Kidney (tissue), 13 donors: ENCODE measurements at regions not wholly inside any gene's neighbourhood (a gene's known extent, or its start where the extent isn't known, plus 50 kb on each side); places are given as distances from the start of the nearest gene placed in this dataset.

Source experiments
- DNase-seq, 5 donors: peaks; one replicate each; pipeline ENCODE4 v3.0.0-alpha.2; 2013 to 2020
- FAIRE-seq: peaks from 2 replicates; lab custom pipeline; 2012; peaks lifted over from hg19 to GRCh38; lab: Jason Lieb, UNC
- H3K27ac ChIP-seq, 2 donors: one replicate each; pipeline ENCODE4 v1.7.0; 2013; ENCODE audit warnings: low read depth in 2 of 2, low read length in 2 of 2, inconsistent platforms in 1 of 2
- H3K27me3 ChIP-seq: one replicate; pipeline ENCODE4 v1.7.1; 2013; ENCODE audit warnings: low read length, inconsistent platforms; ENCODE audit not compliant: control insufficient read depth, insufficient read depth
- H3K36me3 ChIP-seq, 3 donors: one replicate each; pipeline versions ENCODE4 v1.7.0 to v1.7.1; 2013; ENCODE audit warnings: low read length in 3 of 3, control low read depth in 1 of 3, inconsistent platforms in 1 of 3; ENCODE audit not compliant: insufficient read depth in 3 of 3, control insufficient read depth in 2 of 3
- H3K4me1 ChIP-seq, 3 donors: one replicate each; pipeline versions ENCODE4 v1.7.0 to v1.7.1; 2013; ENCODE audit warnings: low read length in 3 of 3, inconsistent platforms in 1 of 3, low read depth in 1 of 3; ENCODE audit not compliant: control insufficient read depth in 2 of 3, insufficient read depth in 2 of 3
- H3K4me3 ChIP-seq, 3 donors: one replicate each; pipeline versions ENCODE4 v1.7.0 to v1.8.1; 2013; ENCODE audit warnings: low read length in 3 of 3, control low read depth in 1 of 3, inconsistent platforms in 1 of 3
- H3K9ac ChIP-seq, 3 donors: one replicate each; pipeline versions ENCODE4 v1.7.0 to v1.7.1; 2013; ENCODE audit warnings: low read length in 3 of 3, control low read depth in 1 of 3, inconsistent platforms in 1 of 3
- H3K9me3 ChIP-seq, 3 donors: one replicate each; pipeline versions ENCODE4 v1.7.0 to v1.7.1; 2013; ENCODE audit warnings: low read length in 3 of 3, control low read depth in 1 of 3, inconsistent platforms in 1 of 3; ENCODE audit not compliant: control insufficient read depth in 2 of 3, insufficient read depth in 1 of 3
- CTCF ChIP-seq: IDR thresholded peaks from 3 replicates; pipeline ENCODE4 v1.5.1; 2012; ENCODE audit warnings: mild to moderate bottlenecking, moderate library complexity, borderline replicate concordance; ENCODE audit not compliant: insufficient read depth; ENCODE audit errors: extremely low read depth
- intact Hi-C: fragments of 100-400 bp; cut with DNase I; formaldehyde crosslinking; loops from one replicate; pipeline ENCODE4 v1.11.1; 2022
- donor health status: control.
- donor health status: control.
- donor health status: control.
- donor health status: control.
- donor health status: control.
- donor health status: DM: yes; HTN: yes; CAD: no.
- donor health status: Normal renal cell carcinoma (clear cell type).

- no peaks in the 10 kb centered on the region for H3K4me1 ChIP-seq
- FAIRE-seq (no peak), DNase-seq (no peak)
- no peak overlapping the region for H3K4me3 ChIP-seq
- intact Hi-C loops = no loop called here
- H3K9me3 ChIP-seq = no peaks in the 10 kb centered on the region
- no peak overlapping the region for H3K9ac ChIP-seq
- H3K27me3 ChIP-seq = no peaks in the 10 kb centered on the region
- no peak for TF ChIP-seq CTCF
- H3K27ac ChIP-seq = no peak overlapping the region
- H3K36me3 ChIP-seq = no peaks in the 10 kb centered on the region
Observed at GRCh38 chr11:70741085-70741484, 342.8 kb downstream of the CTTN start.

- H3K9me3 ChIP-seq = no peaks in the 10 kb centered on the region
- no peak overlapping the region for H3K4me3 ChIP-seq
- no peaks in the 10 kb centered on the region for H3K27me3 ChIP-seq
- no peak for TF ChIP-seq CTCF
- H3K36me3 ChIP-seq = peaks cover 0 to 3% (median 0%) of the 10 kb centered on the region in 3 donors
- intact Hi-C loops = no loop called here
- DNase-seq (peak; percentile 29 to 69 (median 37)), FAIRE-seq (no peak)
- no peak overlapping the region for H3K27ac ChIP-seq
- H3K9ac ChIP-seq = no peak overlapping the region
- no peaks in the 10 kb centered on the region for H3K4me1 ChIP-seq
Observed at GRCh38 chr11:70742553-70743291, 344.4 kb downstream of the CTTN start.

GRCh38 chr11:70743329-70743728 is 345.0 kb downstream of the CTTN start:
- Histone ChIP-seq H3K27me3 (no peaks in the 10 kb centered on the region), H3K36me3 (peaks cover 0 to 3% (median 0%) of the 10 kb centered on the region in 3 donors), H3K4me3 (no peak overlapping the region), H3K9ac (no peak overlapping the region), H3K27ac (no peak overlapping the region), H3K9me3 (no peaks in the 10 kb centered on the region), H3K4me1 (no peaks in the 10 kb centered on the region)
- no peak for FAIRE-seq
- DNase-seq = no peak
- no peak for TF ChIP-seq CTCF
- intact Hi-C loops = no loop called here
